Stimulated activated CD4-positive, alpha-beta T cell treated with anti-CD3 and anti-CD28 coated beads, TNF-alpha, amount 100 ng/mL, for 24 hours (primary cell): ENCODE measurements at regions not wholly inside any gene's neighbourhood (a gene's known extent, or its start where the extent isn't known, plus 50 kb on each side); places are given as distances from the start of the nearest gene placed in this dataset.
"Not testable (repeated sequence)": the region's sequence is repeated elsewhere in the genome, so short reads cannot be mapped to it uniquely, and the experiment has no call there.

ENCODE experiments used
- DNase-seq, 3 experiments: peaks; one replicate each; pipeline ENCODE4 v3.0.0-alpha.2; 2020; ENCODE audit warnings: low read depth in 3 of 3

GRCh38 chr5:158606233-158606632, 493.5 kb downstream of the EBF1 start:
- DNase-seq: no peak

GRCh38 chr5:158602981-158603380, 496.7 kb downstream of the EBF1 start:
- no peak for DNase-seq

- DNase-seq: no peak
These were observed 498.6 kb downstream of the EBF1 start for GRCh38 chr5:158601118-158601517.

GRCh38 chr5:158600679-158601078, 499.0 kb downstream of the EBF1 start:
- no peak for DNase-seq

- no peak for DNase-seq
These were observed 500.6 kb downstream of the EBF1 start for GRCh38 chr5:158599157-158599556.

- DNase-seq: no peak
These were observed 505.0 kb downstream of the EBF1 start for GRCh38 chr5:158594595-158595242.

GRCh38 chr5:158593925-158594324, 505.8 kb downstream of the EBF1 start:
- no peak for DNase-seq

GRCh38 chr5:158591301-158591863, 508.3 kb downstream of the EBF1 start:
- no peak for DNase-seq

- no peak for DNase-seq
These were observed 508.9 kb downstream of the EBF1 start for GRCh38 chr5:158590746-158591300.

- no peak for DNase-seq
These were observed 509.8 kb downstream of the EBF1 start for GRCh38 chr5:158589939-158590338.

GRCh38 chr5:158588617-158589016, 511.1 kb downstream of the EBF1 start:
- DNase-seq: no peak

GRCh38 chr5:158586054-158586453, 513.7 kb downstream of the EBF1 start:
- DNase-seq: no peak

- DNase-seq: not testable (repeated sequence)
These were observed 517.0 kb downstream of the EBF1 start for GRCh38 chr5:158582669-158583068.

GRCh38 chr5:158573829-158574228, 525.9 kb downstream of the EBF1 start:
- DNase-seq: no peak

- no peak for DNase-seq
These were observed 529.2 kb downstream of the EBF1 start for GRCh38 chr5:158570502-158570901.

- no peak for DNase-seq
These were observed 530.2 kb downstream of the EBF1 start for GRCh38 chr5:158569534-158569933.

- DNase-seq: no peak
These were observed 534.5 kb downstream of the EBF1 start for GRCh38 chr5:158565017-158565789.

GRCh38 chr5:158563760-158564390, 535.8 kb downstream of the EBF1 start:
- no peak for DNase-seq

- DNase-seq: no peak
These were observed 538.0 kb downstream of the EBF1 start for GRCh38 chr5:158561562-158562190.

GRCh38 chr5:158560170-158560569, 539.5 kb downstream of the EBF1 start:
- DNase-seq: no peak

GRCh38 chr5:158559643-158560042, 540.1 kb downstream of the EBF1 start:
- no peak for DNase-seq

- DNase-seq: no peak
These were observed 540.6 kb downstream of the EBF1 start for GRCh38 chr5:158559066-158559465.
